A549 (cell line): ENCODE measurements at regions not wholly inside any gene's neighbourhood (a gene's known extent, or its start where the extent isn't known, plus 50 kb on each side); places are given as distances from the start of the nearest gene placed in this dataset.

Experiments
- ATAC-seq, 2 experiments: fragments of 200-7000 bp in 1 of 2; fragments of >200 bp in 1 of 2; cut with Nextera tagmentation in 1 of 2; cut with Tn5 transposase in 1 of 2; 3 replicates each; pipeline versions ENCODE4 v1.8.0 to v1.9.1; 2018 to 2020; ENCODE audit warnings: mild to moderate bottlenecking in 1 of 2, moderate library complexity in 1 of 2
- CTCF ChIA-PET: fragments of 300-600 bp; sonication (Branson Sonifier 250); formaldehyde crosslinking; extraction: SDS; loops from one replicate; lab custom pipeline; 2021; ENCODE audit warnings: antibody characterized with exemption, inconsistent platforms; lab: Yijun Ruan, JAX
- POLR2A ChIA-PET: fragments of 350-600 bp; formaldehyde crosslinking; extraction: SDS; loops from one replicate; lab custom pipeline; 2021; ENCODE audit warnings: antibody characterized with exemption, inconsistent platforms; lab: Yijun Ruan, JAX
- DNase-seq, 2 experiments: peaks; one replicate each; pipeline versions ENCODE4 v3.0.0 to v3.0.0-alpha.2; 2011 to 2016; ENCODE audit warnings: low read depth in 1 of 2, low spot score in 1 of 2
- FAIRE-seq: peaks from 2 replicates; lab custom pipeline; 2011; peaks lifted over from hg19 to GRCh38; lab: Jason Lieb, UNC
- H3K27ac ChIP-seq, 2 experiments: fragments of >200 bp; sonication (Bioruptor Twin); formaldehyde crosslinking; 3 replicates each; pipeline ENCODE4 v1.5.1; 2016 to 2017
- H3K4me1 ChIP-seq: fragments of >200 bp; sonication (Bioruptor Twin); formaldehyde crosslinking; 3 replicates; pipeline ENCODE4 v1.6.1; 2016
- H3K4me2 ChIP-seq: fragments of >200 bp; sonication (Bioruptor Twin); formaldehyde crosslinking; 3 replicates; pipeline ENCODE4 v1.6.1; 2016
- H3K4me3 ChIP-seq: fragments of >200 bp; sonication (Bioruptor Twin); formaldehyde crosslinking; 3 replicates; pipeline ENCODE4 v1.5.1; 2016
- H3K9me3 ChIP-seq: fragments of >200 bp; sonication (Bioruptor Twin); formaldehyde crosslinking; 3 replicates; pipeline ENCODE4 v1.6.1; 2016
- CBX8 ChIP-seq: fragments of 200-600 bp; sonication (generic); IDR thresholded peaks from 2 replicates; pipeline ENCODE4 v1.6.1; 2016
- CEBPB ChIP-seq, 2 experiments: fragments of >200 bp in 1 of 2; sonication (Bioruptor Twin) in 1 of 2; formaldehyde crosslinking in 1 of 2; IDR thresholded peaks; 2 replicates each; pipeline ENCODE4 v1.6.1; 2012 to 2016
- CHD2 ChIP-seq: fragments of 150-350 bp; IDR thresholded peaks from 2 replicates; pipeline ENCODE4 v1.6.1; 2014; ENCODE audit warnings: low read length; ENCODE audit not compliant: partially characterized antibody
- EHMT2 ChIP-seq: fragments of 200-600 bp; sonication (generic); IDR thresholded peaks from 2 replicates; pipeline ENCODE4 v1.6.1; 2016; ENCODE audit warnings: antibody characterized with exemption, low read depth, mild to moderate bottlenecking, moderate library complexity
- FOSB ChIP-seq: fragments of 250-450 bp; sonication (Bioruptor Pico); IDR thresholded peaks from 2 replicates; pipeline ENCODE4 v1.5.0; 2020; ENCODE audit warnings: mild to moderate bottlenecking, moderate library complexity
- GATA3 ChIP-seq: IDR thresholded peaks from 2 replicates; pipeline ENCODE4 v1.6.1; 2012; ENCODE audit warnings: borderline replicate concordance
- HOXB13 ChIP-seq: fragments of 250-450 bp; sonication (Bioruptor Pico); IDR thresholded peaks from 2 replicates; pipeline ENCODE4 v1.5.0; 2020; ENCODE audit warnings: low read depth, mild to moderate bottlenecking, moderate library complexity
- HOXB5 ChIP-seq: fragments of 250-450 bp; sonication (Bioruptor Pico); IDR thresholded peaks from 2 replicates; pipeline ENCODE4 v1.5.0; 2020; ENCODE audit warnings: mild to moderate bottlenecking, moderate library complexity
- KDM1A ChIP-seq: fragments of 200-600 bp; sonication (generic); IDR thresholded peaks from 2 replicates; pipeline ENCODE4 v1.6.1; 2016; ENCODE audit warnings: low read depth, mild to moderate bottlenecking
- NFE2L2 ChIP-seq: fragments of 150-350 bp; conservative IDR thresholded peaks from 2 replicates; pipeline ENCODE4 v1.6.1; 2014; ENCODE audit warnings: low read length
- NPAS2 ChIP-seq: fragments of 250-450 bp; sonication (Bioruptor Pico); IDR thresholded peaks from 2 replicates; pipeline ENCODE4 v1.8.0; 2022; ENCODE audit warnings: mild to moderate bottlenecking, moderate library complexity, borderline replicate concordance
- REST ChIP-seq: fragments of 200-600 bp; sonication (generic); IDR thresholded peaks from 2 replicates; pipeline ENCODE4 v1.6.1; 2016; ENCODE audit warnings: antibody characterized with exemption, mild to moderate bottlenecking, moderate library complexity
- RNF2 ChIP-seq: fragments of 200-600 bp; sonication (generic); IDR thresholded peaks from 2 replicates; pipeline ENCODE4 v1.6.1; 2016; ENCODE audit warnings: low read depth, mild to moderate bottlenecking, antibody characterized with exemption, moderate library complexity, borderline replicate concordance
- SMC3 ChIP-seq: fragments of >200 bp; sonication (Bioruptor Twin); formaldehyde crosslinking; IDR thresholded peaks from 3 replicates; pipeline ENCODE4 v1.6.1; 2018; ENCODE audit warnings: inconsistent platforms
- TP53 ChIP-seq: fragments of 250-450 bp; sonication (Bioruptor Pico); IDR thresholded peaks from 2 replicates; pipeline ENCODE4 v1.5.0; 2021; ENCODE audit warnings: mild to moderate bottlenecking, moderate library complexity
- USF2 ChIP-seq: fragments of 450-650 bp; IDR thresholded peaks from 2 replicates; pipeline ENCODE4 v1.6.1; 2014; ENCODE audit warnings: antibody characterized with exemption
- WGBS: methylation state at CpG from one replicate; pipeline ENCODE4 v1.1.6; 2017; ENCODE audit errors: missing lambda C conversion rate; 5-methylcytosine and 5-hydroxymethylcytosine counted together
- TF ChIP-seq, protein P1 (sequence below): fragments of 150-350 bp; IDR thresholded peaks from 2 replicates; pipeline ENCODE4 v1.6.1; 2014; ENCODE audit warnings: low read depth, mild to moderate bottlenecking, low read length
- TF ChIP-seq, protein P2 (sequence below): fragments of 250-450 bp; sonication (Bioruptor Pico); IDR thresholded peaks from 2 replicates; pipeline ENCODE4 v1.5.0; 2020; ENCODE audit warnings: low read depth, mild to moderate bottlenecking, moderate library complexity
- TF ChIP-seq, protein P3 (sequence below): fragments of 250-450 bp; sonication (Bioruptor Pico); IDR thresholded peaks from 2 replicates; pipeline ENCODE4 v1.5.0; 2021; ENCODE audit warnings: mild to moderate bottlenecking, moderate library complexity, borderline replicate concordance

GRCh38 chr12:126159139-126159538 is 1093.9 kb downstream of the AACS start:
- no peak for DNase-seq
- Histone ChIP-seq H3K9me3 (no peaks in the 10 kb centered on the region), H3K4me3 (no peak overlapping the region), H3K4me1 (no peaks in the 10 kb centered on the region), H3K27ac (no peak overlapping the region), H3K4me2 (no peak overlapping the region)
- ChIA-PET POLR2A (no interaction called here), CTCF (no interaction called here)
- 1% methylated on average over 5 of the region's 5 CpGs for WGBS
- FAIRE-seq: no peak
- no peak for TF ChIP-seq HOXB5 (CRISPR knock-in tag)
- TF ChIP-seq, protein P1, sequence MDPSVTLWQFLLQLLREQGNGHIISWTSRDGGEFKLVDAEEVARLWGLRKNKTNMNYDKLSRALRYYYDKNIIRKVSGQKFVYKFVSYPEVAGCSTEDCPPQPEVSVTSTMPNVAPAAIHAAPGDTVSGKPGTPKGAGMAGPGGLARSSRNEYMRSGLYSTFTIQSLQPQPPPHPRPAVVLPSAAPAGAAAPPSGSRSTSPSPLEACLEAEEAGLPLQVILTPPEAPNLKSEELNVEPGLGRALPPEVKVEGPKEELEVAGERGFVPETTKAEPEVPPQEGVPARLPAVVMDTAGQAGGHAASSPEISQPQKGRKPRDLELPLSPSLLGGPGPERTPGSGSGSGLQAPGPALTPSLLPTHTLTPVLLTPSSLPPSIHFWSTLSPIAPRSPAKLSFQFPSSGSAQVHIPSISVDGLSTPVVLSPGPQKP: no peak
- TF ChIP-seq, protein P2, sequence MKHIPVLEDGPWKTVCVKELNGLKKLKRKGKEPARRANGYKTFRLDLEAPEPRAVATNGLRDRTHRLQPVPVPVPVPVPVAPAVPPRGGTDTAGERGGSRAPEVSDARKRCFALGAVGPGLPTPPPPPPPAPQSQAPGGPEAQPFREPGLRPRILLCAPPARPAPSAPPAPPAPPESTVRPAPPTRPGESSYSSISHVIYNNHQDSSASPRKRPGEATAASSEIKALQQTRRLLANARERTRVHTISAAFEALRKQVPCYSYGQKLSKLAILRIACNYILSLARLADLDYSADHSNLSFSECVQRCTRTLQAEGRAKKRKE (CRISPR knock-in tag): no peak
- TF ChIP-seq CEBPB (IDR thresholded peaks at IDR 0.05): no peak
- no peak for TF ChIP-seq FOSB (CRISPR knock-in tag)
- no peak for TF ChIP-seq HOXB13
- ATAC-seq: no peak

- no peak for FAIRE-seq
- H3K4me1 ChIP-seq: no peaks in the 10 kb centered on the region
- H3K27ac ChIP-seq: no peak overlapping the region
- H3K9me3 ChIP-seq: no peaks in the 10 kb centered on the region
- ATAC-seq: no peak
- H3K4me3 ChIP-seq: no peak overlapping the region
- 0% methylated on average over 1 of the region's 1 CpG for WGBS
- no peak overlapping the region for H3K4me2 ChIP-seq
- POLR2A ChIA-PET: no interaction called here
- no peak for DNase-seq
- CTCF ChIA-PET: no interaction called here
- TF ChIP-seq CBX8: no peak
- no peak for TF ChIP-seq NPAS2
- no peak for TF ChIP-seq NFE2L2
- TF ChIP-seq RNF2: no peak
- TF ChIP-seq CHD2: no peak
- no peak for TF ChIP-seq REST
- no peak for TF ChIP-seq GATA3
- no peak for TF ChIP-seq USF2
- TF ChIP-seq, protein P3, sequence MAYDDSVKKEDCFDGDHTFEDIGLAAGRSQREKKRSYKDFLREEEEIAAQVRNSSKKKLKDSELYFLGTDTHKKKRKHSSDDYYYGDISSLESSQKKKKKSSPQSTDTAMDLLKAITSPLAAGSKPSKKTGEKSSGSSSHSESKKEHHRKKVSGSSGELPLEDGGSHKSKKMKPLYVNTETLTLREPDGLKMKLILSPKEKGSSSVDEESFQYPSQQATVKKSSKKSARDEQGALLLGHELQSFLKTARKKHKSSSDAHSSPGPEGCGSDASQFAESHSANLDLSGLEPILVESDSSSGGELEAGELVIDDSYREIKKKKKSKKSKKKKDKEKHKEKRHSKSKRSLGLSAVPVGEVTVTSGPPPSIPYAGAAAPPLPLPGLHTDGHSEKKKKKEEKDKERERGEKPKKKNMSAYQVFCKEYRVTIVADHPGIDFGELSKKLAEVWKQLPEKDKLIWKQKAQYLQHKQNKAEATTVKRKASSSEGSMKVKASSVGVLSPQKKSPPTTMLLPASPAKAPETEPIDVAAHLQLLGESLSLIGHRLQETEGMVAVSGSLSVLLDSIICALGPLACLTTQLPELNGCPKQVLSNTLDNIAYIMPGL (CRISPR knock-in tag): no peak
- TF ChIP-seq TP53: no peak
- TF ChIP-seq EHMT2: no peak
- TF ChIP-seq KDM1A: no peak
- no peak for TF ChIP-seq SMC3
Observed at GRCh38 chr12:126160912-126161311, 1095.7 kb downstream of the AACS start.
